ENCODE measurements at regions not wholly inside any gene's neighbourhood (a gene's known extent, or its start where the extent isn't known, plus 50 kb on each side); places are given as distances from the start of the nearest gene placed in this dataset.
"Not testable (repeated sequence)": the region's sequence is repeated elsewhere in the genome, so short reads cannot be mapped to it uniquely, and the experiment has no call there.

DNA sequence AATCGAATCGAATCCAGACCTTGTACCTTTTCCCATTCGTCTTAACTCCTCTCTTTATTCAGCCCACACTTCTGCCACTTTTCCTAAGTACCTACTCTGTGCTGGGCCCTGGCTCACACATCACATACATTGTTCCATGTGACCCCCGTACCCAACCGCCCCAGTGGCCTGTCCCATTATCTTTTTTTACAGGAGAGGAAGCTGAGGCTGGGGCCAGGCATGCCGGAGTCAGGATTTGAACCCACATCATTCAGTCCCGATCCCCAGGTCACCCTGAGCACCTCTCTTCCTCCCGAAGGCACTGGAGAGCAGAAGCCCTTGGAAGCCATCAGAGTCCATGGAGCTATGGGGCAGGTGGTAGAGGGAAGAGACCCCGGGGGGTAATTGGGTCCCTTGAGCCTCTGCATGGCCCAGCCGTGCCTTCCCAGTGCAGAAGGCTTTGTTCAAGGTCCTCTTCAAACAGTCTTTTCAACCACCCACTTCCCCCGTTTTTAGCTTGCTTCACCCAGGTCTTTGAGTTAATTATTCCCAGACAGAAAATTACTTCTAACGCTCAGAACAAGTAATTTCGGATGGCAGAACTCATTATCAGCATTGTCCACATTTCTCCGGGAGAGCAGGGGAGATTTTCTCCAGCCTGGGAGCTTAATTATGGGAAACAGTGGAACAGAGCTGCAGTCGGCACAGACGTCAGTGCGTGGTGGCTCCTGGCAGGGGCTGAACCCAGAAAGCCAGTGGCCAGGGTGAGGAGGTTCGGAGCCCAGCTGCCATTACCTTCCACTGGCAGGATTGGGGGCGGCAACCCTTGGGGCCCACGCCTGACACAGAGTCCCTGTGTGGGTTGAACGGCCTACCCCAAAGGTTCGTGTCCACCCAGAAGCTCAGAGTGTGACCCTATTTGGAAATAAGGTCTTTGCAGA lies 82.4 kb upstream of the RTL6 start:
- DNase-seq (ENCODE audit: extremely low read depth, low read depth): no peak

- DNase-seq (ENCODE audit: extremely low read depth, low read depth): no peak
Observed at GRCh38 chr22:44578516-44579230, 80.6 kb upstream of the RTL6 start.

DNA sequence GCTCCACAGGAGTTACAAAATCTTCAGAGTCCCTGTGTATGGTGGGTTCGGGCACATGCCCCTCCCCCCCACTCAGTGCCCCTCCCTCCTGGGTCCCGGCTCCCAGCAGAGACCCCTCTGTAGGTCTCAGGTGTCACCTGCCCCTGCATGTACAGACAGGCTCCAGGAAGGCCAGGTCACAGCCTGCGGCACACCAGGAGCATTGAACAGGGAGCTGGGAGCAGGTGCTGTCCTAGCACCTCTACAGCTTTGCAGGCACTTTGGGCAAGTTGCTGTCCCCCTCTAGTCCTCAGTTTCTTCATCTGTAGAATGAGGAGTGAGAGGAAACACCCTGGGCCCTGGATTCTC lies 80.1 kb upstream of the RTL6 start:
- no peak for DNase-seq (ENCODE audit: extremely low read depth, low read depth)

DNA sequence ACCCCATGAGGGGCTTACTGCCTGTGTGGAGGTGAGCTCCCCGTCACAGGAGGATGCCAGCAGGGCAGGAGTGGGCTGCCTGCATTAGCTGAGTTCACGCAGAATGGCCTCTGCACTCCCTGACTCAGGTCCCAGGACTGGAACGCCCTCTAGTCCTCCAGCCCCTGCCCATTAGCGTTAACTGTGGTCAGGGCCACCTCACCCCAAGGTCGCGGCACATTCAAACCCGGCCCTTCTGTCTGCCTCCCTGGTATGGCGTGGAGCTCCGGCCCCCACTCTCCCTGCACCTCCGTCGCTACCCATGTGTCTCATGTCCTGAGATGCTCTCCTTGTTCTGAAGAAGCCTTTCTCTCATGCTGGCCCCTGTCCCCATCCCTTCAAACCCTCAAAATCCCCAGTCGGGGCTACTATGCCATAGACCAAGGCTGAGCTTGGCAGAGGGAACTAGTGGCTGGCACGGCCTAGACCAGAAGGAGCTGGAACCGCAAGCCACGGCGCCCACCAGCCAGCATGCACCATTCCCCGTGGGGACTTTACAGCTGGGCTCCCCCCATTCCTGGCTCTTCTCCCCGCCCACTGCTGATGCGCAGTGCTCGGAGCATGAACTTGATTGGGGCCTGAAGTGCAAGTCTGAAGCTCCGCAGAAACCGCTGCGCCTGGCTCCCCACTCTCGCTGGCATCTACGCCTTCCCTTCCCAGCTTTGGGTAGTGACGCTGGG lies 79.5 kb upstream of the RTL6 start:
- no peak for DNase-seq (ENCODE audit: extremely low read depth, low read depth)

DNA sequence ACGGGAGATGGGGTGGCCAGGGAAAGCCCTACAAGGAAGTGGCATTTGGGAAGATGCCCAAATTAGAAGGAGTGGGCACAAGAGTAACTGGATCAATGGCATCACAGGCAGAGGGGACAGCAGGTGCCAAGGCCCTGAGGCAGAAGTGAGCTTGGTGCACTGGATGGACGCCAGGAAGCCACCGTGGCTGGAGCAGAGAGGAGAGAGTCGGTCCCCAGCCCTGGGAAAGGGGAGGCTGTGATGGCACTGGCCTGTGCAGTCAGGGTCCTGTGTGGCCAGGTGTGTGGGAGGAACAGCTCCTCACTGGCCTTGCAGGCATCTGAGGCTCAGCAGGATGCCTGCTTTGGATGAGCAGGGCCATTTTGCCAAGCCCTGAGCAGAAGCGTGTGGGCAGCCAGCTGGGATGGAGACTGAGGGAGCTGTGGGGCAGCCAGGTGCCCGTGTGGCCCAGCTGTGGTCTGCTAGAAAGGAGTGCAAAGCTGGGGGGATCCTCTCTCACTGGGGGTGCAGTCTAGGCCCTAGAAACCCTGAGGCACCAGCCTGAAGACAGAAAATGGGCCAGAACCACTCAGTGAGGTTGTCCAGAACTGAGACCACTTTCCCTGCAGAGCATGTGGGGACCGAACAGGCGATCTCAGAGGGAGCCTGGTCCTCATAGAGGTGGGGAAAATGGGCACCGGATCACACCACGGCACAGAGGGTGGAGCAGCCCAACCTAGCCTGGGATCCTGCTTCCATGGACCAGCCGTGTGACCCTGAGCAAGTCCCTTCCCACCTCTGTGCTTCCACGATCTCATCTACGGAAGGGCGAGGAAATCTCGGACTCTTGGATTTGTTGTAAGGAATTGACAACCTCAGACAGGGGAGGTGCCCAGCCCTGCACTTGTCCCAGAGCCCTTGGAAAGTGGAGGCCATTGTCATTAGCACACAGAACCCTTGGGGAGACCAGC lies 78.6 kb upstream of the RTL6 start:
- DNase-seq (ENCODE audit: extremely low read depth, low read depth): no peak

DNA sequence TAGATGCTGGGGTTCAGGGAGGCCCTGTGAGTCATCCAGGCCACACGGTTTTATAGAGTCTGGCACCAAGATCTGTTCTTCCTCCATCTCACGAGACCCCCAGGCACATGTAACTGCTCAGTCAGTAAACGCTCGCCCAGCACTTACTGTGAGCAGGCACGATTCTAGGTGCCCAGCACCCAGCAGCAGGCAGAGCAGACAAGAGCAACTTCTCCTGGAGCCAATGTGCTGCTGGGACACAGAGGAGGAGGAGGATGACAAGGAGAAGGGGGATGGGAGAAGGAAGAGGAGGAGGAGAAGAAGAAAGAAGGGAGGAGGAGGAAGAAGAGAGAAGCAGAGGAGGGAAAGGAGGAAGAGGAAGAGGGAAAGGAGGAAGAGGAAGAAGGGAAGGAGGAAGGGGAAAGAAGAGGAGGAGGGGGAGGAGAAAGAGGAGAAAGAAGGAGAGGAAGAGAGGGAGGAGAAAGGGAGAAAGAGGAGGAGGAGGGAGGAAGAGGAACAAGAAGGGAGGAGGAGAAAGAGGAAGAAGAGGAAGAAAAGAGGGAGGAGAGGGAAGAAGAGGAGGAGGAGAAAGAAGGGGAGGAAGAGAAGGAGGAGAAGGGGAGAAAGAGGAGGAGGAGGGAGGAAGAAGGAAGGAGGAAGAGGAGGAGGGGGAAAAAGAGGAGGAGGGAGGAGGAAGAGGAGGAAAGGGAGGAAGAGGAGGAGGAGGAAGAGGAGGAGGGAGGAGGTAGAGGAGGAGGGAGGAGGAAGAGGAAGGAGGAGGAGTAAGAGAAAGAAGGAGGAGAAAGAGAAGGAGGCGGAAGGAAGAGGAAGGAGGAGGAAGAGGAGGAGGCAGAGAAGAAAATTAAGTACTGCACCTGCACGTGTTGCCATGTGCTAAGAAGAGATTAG lies 77.6 kb upstream of the RTL6 start:
- DNase-seq (ENCODE audit: extremely low read depth, low read depth): no peak

DNA sequence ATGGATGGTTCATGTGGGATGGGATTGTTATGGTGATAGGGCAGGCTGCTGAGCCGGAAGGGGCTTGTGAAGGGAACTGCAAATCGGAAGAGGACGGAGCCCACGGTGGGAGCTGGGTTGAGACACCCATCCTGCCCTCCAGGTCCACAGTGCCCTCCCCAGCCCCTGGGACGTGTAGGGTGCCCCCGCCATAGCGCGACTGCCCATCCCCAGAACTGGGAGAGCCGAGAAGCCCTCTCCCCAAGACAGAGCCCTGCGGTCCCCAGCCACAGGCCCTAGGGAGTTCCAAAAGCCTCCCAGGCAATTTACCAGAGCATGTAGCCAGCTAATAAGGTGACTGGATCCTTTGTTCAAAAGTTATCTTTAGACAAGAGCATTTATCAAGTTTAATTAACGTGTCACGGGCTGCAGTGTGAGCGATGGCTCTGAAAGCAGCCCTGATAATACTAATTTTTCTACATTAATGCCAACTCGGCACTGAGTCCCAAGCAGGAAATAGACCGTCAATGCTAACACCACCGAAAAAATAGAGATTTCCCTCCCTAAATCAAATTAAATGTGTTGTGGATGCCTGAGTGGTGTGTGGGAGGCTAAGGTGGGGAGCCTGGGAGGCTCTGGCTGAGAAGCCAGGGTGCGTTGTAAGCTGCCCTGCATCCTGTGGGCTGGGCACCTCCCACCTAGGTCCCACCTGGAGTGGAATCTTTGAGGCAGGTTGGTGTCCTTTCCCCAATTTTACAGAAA lies 76.8 kb upstream of the RTL6 start:
- no peak for DNase-seq (ENCODE audit: extremely low read depth, low read depth)

- DNase-seq (ENCODE audit: extremely low read depth, low read depth): peak; percentile 38
Observed at GRCh38 chr22:44574057-44574639, 76.1 kb upstream of the RTL6 start.

- no peak for DNase-seq (ENCODE audit: extremely low read depth, low read depth)
Observed at GRCh38 chr22:44573451-44573850, 75.4 kb upstream of the RTL6 start.

DNA sequence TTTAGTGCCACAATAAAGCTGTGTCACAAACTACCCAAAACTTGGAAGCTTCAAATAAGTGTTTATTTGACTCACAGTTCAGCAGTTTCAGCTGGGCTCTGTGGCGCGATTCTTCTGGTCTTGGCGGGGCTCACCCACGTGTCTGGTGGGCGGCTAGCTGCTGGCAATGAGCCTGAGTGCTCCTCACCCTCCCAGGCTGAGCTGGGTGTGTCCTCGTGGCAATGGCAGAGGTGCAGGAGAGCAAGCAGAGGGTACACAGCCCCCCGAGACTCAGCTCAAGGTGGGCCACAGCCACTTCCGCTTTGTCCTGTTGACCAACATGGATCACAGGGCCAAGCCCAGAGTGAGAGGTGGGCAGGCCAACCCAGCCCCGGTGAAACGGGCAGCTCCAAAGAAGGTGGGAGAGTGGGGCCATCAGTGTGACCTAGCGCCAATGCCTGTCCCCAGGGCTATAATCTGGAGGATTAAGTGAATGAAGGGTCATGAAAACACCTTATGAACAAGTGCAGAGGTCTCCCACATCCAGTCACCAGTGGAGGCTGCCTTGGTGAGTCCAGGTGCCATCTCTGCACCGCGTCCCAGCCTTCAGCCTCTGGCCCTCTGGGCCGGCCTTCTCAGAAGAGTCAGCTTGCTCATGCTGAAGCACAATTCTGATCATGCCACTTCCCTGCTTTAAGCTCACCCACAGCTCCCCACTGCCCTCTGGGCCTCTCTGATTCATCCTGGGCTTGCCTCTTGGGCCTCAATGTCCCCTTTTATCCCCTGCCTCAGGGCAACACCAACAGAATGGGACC lies 74.6 kb upstream of the RTL6 start:
- DNase-seq (ENCODE audit: extremely low read depth, low read depth): no peak

- DNase-seq (ENCODE audit: extremely low read depth, low read depth): no peak
Observed at GRCh38 chr22:44571566-44572413, 73.8 kb upstream of the RTL6 start.

DNA sequence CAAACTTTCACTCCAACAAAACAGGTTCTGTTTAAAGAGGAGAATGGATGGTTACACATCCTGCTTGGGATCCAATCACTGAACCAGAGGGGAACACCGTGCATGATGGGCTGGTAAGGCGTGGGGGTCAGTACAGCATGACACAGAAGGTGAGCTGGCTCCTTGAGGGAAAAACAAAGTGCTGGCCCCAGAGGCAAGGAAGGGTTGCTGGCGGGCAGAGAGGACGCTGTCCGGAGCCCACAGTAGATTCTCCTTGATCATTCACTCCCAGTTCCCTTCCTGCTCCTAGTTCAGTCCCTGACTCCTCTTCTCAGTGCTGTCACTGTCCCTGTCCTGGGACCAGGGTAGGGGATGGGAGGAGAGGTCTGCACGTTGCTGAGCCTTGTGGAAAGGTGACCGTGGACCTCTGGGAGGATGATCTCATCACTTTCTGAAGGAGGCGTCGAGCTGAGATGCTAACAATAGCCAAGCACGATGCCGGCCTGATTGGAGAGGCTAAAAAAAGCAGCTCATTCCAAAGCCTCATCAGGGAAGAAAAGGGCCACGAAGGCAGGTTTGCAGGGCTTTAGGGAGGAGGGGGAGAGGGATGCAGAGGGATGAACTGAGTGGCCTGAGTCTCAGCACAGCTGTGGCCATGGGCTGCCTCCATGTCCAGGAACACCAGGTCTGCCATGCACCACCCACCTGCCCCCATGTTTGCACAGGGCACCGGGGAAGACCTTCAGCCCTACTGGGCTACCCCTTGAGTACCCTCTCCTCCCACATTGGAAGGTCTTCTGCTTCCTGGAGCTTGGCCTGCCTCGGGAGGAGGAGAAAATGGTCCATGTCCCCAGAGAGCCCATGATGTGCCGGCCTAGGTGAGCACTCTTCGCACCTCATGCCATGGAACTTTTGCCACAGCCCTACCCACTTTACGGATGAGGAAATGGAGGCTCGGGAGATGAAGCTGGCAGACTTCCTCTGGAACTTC lies 72.7 kb upstream of the RTL6 start:
- DNase-seq (ENCODE audit: extremely low read depth, low read depth): no peak

DNA sequence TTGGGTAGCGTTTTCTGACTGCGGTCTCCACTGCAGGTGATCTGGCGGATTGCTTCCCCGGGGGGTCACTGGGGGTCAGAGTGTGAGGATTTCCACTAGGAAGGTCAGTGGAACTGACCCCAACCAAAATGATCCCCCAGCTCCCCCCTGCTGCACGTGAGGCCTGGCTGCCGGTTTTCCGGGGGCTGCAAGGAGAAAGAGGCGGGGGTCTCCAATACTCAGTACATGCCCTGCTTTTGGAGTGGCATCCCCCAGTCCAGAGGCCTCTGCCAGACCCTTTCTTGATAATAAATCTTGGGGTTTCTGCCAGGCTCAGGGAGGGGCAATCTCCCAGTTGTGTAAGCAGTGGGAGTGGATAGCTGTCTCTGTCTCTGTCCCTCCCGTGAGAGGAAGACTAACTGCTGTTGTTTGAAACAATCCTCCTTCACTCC lies 71.5 kb upstream of the RTL6 start:
- no peak for DNase-seq (ENCODE audit: extremely low read depth, low read depth)

GRCh38 chr22:44567846-44568493 lies 69.9 kb upstream of the RTL6 start:
- DNase-seq (ENCODE audit: extremely low read depth, low read depth): peak; percentile 26

GRCh38 chr22:44567378-44567841 lies 69.4 kb upstream of the RTL6 start:
- DNase-seq (ENCODE audit: extremely low read depth, low read depth): not testable (repeated sequence)

All from NCI-H460 (cell line).